ENCODE measurements at regions not wholly inside any gene's neighbourhood (a gene's known extent, or its start where the extent isn't known, plus 50 kb on each side); places are given as distances from the start of the nearest gene placed in this dataset.
"Not testable (repeated sequence)": the region's sequence is repeated elsewhere in the genome, so short reads cannot be mapped to it uniquely, and the experiment has no call there.

DNA sequence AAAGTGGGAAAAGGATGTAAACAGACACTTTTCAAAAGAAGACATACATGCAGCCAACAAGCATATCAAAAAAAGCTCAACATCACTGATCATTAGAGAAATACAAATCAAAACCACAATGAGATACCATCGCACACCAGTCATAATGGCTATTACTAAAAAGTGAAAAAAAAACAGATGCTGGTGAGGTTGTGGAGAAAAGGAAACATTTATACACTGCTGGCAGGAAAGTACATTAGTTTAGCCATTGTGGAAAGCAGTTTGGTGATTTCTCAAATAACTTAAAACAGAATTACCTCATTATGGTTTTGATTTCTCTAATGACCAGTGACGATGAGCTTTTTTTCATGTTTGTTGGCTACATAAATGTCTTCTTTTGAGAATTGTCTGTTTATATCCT is 315.9 kb downstream of the SUCLA2 start:
- H3K4me3 Mint-ChIP-seq, H3K9me3 Mint-ChIP-seq, H3K27ac Mint-ChIP-seq, H3K36me3 Mint-ChIP-seq, H3K27me3 Mint-ChIP-seq, H3K4me1 Mint-ChIP-seq: not testable (repeated sequence)

DNA sequence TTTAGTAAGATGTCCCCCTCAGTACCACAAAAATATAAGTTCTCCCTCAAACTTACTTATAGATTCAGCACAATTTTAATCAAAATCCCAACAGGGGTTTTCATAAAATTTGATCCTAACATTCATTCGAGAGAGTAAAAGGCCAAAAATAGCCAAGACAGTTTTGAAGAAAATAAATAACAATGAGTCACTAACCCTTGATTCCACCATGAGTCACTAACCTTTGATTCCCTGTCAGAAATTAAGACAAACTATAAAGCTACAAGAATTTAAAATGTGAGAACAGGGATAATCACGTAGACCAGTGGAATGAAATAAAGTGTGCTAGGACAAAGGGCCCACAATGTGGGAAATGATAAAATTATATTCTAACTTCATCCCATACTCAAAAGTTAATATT is 320.3 kb downstream of the SUCLA2 start:
- Mint-ChIP-seq H3K9me3 (no peaks in the 10 kb centered on the region), H3K27ac (no peak overlapping the region), H3K4me3 (no peak overlapping the region), H3K36me3 (no peaks in the 10 kb centered on the region), H3K27me3 (peaks cover 3% of the 10 kb centered on the region), H3K4me1 (no peaks in the 10 kb centered on the region)

DNA sequence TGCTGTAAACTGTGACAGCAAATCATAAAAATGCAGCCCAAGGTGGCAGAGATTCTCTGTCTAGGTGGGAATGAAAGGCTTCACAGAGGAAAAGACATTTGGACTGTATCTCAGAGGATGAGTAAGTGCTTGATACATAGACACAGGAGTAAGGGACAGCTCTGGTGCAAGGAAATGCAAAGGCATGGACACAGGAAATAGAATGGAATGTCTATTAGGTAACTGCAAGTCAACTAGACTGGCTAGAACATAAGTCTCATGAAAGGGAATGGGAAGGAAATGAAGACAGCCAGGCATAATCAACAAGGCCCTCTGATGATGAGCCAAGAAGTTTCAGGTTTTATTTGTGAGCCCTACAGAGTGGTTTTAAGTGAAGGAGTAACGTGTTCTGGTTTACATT is 321.7 kb downstream of the SUCLA2 start:
- Mint-ChIP-seq H3K9me3 (no peaks in the 10 kb centered on the region), H3K27ac (no peak overlapping the region), H3K27me3 (peaks cover 3% of the 10 kb centered on the region), H3K36me3 (no peaks in the 10 kb centered on the region), H3K4me1 (no peaks in the 10 kb centered on the region), H3K4me3 (no peak overlapping the region)

GRCh38 chr13:47678201-47678968 is 322.7 kb downstream of the SUCLA2 start:
- peaks cover 3% of the 10 kb centered on the region for H3K27me3 Mint-ChIP-seq
- no peaks in the 10 kb centered on the region for H3K9me3 Mint-ChIP-seq
- H3K4me3 Mint-ChIP-seq = no peak overlapping the region
- H3K4me1 Mint-ChIP-seq = no peaks in the 10 kb centered on the region
- H3K27ac Mint-ChIP-seq = no peak overlapping the region
- H3K36me3 Mint-ChIP-seq = no peaks in the 10 kb centered on the region

GRCh38 chr13:47675871-47676270 is 325.2 kb downstream of the SUCLA2 start:
- Mint-ChIP-seq H3K27ac (no peak overlapping the region), H3K9me3 (no peaks in the 10 kb centered on the region), H3K4me3 (no peak overlapping the region), H3K4me1 (no peaks in the 10 kb centered on the region), H3K27me3 (peaks cover 3% of the 10 kb centered on the region), H3K36me3 (no peaks in the 10 kb centered on the region)

DNA sequence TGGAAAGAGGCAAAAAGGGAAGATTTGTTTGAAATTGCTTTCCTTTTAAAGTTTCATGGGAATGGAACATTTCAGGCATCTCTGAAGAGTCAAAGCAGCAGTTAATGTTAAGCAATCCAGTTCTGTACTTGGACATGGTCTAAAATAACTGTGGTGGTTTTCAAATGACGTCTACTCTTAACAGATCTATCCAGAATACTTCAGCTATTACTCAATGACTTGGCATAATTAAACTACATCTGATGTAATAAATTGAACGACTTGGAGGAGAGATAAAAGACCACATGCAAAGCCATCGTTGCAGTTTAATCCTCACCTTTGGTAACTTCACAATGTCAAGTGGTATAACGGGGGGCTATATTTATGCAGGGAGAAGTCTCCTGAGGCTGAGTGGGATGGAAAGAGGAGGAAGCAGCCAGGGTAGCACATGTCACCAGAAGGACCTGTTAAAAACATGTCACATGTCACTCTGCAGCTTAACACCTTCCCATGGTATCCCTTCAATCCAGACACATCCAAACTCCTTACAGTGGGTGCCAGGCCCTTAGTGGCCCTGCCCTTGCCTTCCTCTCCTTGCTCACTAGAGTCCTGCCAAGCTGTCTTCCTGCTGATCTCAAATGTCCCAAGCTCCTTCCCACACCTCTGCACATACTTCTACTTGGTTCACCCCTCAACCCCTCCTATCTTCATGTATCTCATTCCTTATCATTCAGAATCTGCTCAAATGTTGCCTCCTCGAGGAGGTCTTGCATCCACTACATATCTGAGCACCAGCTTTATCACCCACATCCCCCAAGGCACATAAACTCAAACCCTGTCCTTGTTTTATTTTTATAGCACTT is 327.8 kb downstream of the SUCLA2 start:
- H3K27me3 Mint-ChIP-seq = no peaks in the 10 kb centered on the region
- no peaks in the 10 kb centered on the region for H3K9me3 Mint-ChIP-seq
- H3K27ac Mint-ChIP-seq = no peak overlapping the region
- H3K4me1 Mint-ChIP-seq = no peaks in the 10 kb centered on the region
- H3K36me3 Mint-ChIP-seq = no peaks in the 10 kb centered on the region
- no peak overlapping the region for H3K4me3 Mint-ChIP-seq

DNA sequence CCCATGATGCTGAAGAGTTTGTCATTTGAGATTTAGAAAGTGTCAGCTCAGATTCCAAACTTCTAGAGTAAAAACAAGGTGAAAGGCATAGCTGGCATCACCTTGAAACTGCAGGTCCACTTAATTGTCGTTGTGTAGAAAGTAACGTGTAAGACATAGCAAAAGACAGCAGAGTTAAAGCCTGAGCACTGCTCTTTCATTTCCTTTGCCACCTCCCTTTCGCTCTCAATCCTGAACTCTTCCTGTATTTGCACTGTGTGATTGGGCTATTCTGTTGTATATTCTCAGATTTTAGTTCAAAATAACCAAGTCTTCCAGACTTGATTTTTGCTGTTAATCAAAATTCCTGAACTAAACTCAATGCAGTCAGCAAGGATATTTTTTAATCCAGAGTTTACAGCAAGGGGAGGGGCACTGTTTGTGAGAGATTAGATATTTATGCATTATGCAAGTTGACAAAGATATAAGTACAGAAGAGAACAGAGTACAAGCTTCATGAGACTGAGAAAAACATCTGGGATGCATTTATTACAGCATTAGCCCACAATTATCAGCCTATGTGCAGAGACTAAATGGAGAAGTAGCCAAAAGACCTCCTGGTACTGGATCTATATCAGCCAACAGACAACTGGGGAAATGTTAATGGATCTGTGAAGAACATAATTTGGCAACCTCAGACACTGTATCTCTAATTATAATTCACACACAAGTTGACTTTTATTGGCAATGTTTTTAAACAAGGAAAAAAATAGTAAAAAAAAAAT is 328.6 kb downstream of the SUCLA2 start:
- H3K4me3 Mint-ChIP-seq = no peak overlapping the region
- no peaks in the 10 kb centered on the region for H3K27me3 Mint-ChIP-seq
- no peaks in the 10 kb centered on the region for H3K9me3 Mint-ChIP-seq
- H3K4me1 Mint-ChIP-seq = no peaks in the 10 kb centered on the region
- no peak overlapping the region for H3K27ac Mint-ChIP-seq
- H3K36me3 Mint-ChIP-seq = no peaks in the 10 kb centered on the region

- Mint-ChIP-seq H3K27me3 (no peaks in the 10 kb centered on the region), H3K9me3 (no peaks in the 10 kb centered on the region), H3K4me1 (no peaks in the 10 kb centered on the region), H3K36me3 (no peaks in the 10 kb centered on the region), H3K27ac (no peak overlapping the region), H3K4me3 (no peak overlapping the region)
These were observed 329.3 kb downstream of the SUCLA2 start for GRCh38 chr13:47671776-47672175.

DNA sequence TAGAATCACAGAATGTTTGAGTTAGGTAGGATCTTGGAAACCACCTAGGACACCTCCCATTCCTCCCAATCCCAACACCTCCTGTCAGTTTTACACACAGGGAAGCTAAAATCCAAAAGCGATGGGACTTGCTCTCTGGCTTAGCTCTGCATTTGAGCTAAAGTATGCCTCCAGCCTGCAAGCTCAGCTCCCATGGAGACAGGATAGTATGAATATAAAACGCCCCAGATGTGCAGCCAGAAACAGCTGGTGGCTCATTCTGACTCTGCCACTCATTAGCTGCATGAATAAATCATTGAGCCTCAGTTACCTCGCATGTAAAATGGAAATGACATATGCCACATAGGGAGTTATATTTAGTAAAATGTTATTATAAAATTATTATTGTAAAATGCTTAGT is 336.0 kb downstream of the SUCLA2 start:
- no peaks in the 10 kb centered on the region for H3K9me3 Mint-ChIP-seq
- H3K27ac Mint-ChIP-seq = no peak overlapping the region
- H3K4me3 Mint-ChIP-seq = no peak overlapping the region
- H3K4me1 Mint-ChIP-seq = no peaks in the 10 kb centered on the region
- H3K27me3 Mint-ChIP-seq = peaks cover 2% of the 10 kb centered on the region
- H3K36me3 Mint-ChIP-seq = no peaks in the 10 kb centered on the region

- peaks cover 8% of the 10 kb centered on the region for H3K27me3 Mint-ChIP-seq
- no peaks in the 10 kb centered on the region for H3K4me1 Mint-ChIP-seq
- H3K4me3 Mint-ChIP-seq = no peak overlapping the region
- H3K27ac Mint-ChIP-seq = no peak overlapping the region
- H3K9me3 Mint-ChIP-seq = no peaks in the 10 kb centered on the region
- H3K36me3 Mint-ChIP-seq = no peaks in the 10 kb centered on the region
These were observed 340.0 kb downstream of the SUCLA2 start for GRCh38 chr13:47661076-47661475.

DNA sequence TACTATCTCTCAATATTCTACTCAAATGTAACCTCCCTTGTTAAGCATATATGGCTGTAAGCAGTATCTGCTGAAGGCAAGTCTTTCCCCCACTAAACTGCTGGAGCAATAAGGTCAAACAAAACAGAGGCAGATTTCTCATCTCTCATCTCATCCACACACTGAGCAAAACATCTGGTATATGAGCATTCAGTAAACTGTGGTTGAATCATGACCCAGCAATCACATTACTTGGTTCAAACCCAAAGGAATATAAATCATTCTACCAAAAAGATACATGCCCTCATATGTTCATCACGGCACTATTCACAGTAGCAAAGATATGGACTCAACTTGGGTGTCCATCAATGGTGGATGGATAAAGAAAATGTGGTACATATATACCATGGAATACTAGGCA is 344.4 kb downstream of the SUCLA2 start:
- Mint-ChIP-seq H3K36me3 (no peaks in the 10 kb centered on the region), H3K9me3 (no peaks in the 10 kb centered on the region), H3K27ac (no peak overlapping the region), H3K27me3 (peaks cover 6% of the 10 kb centered on the region), H3K4me1 (no peaks in the 10 kb centered on the region), H3K4me3 (no peak overlapping the region)

DNA sequence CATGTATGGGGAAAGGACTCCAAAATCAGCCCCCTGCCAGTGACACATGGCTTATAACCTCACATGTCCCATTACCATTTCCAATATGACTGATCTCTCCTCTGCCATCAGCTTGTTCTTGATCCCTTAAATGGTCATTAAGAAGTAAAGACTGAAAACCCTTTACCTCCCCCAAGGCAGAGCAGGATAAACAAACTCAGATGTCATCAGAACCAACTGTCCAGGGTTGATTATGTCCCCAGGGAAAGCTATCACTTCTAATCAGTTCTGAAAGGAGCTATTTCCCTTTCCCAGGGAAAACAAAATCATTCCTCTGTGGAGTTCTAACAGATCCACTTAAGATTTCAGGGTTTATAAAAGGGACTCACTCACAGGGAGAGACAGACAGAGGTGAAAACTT is 350.9 kb downstream of the SUCLA2 start:
- Mint-ChIP-seq H3K27ac (no peak overlapping the region), H3K36me3 (no peaks in the 10 kb centered on the region), H3K27me3 (peaks cover 3% of the 10 kb centered on the region), H3K9me3 (no peaks in the 10 kb centered on the region), H3K4me3 (no peak overlapping the region), H3K4me1 (no peaks in the 10 kb centered on the region)

GRCh38 chr13:47647001-47647400 is 354.1 kb downstream of the SUCLA2 start:
- Mint-ChIP-seq H3K4me3 (no peak overlapping the region), H3K27me3 (peaks cover 3% of the 10 kb centered on the region), H3K36me3 (no peaks in the 10 kb centered on the region), H3K9me3 (no peaks in the 10 kb centered on the region), H3K4me1 (no peaks in the 10 kb centered on the region), H3K27ac (no peak overlapping the region)

DNA sequence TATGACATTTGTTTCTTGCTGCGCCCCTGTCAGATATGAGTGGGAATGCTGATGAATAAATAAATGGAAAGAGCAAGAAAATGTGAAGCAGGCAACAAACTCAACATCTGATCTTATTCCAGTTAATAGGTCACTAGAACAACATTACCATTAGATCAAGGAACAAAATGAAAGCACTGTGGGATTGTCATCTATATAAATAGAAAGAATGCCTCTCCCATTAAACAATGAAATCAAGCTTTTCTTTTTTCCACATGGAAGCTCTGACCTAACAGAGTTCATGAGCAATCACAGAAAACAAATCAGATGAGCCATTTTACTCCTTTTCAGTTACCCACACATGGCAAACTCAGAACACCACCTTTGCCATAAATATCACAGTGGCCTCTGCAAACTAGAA is 354.8 kb downstream of the SUCLA2 start:
- Mint-ChIP-seq H3K27ac (no peak overlapping the region), H3K36me3 (no peaks in the 10 kb centered on the region), H3K4me1 (no peaks in the 10 kb centered on the region), H3K27me3 (peaks cover 3% of the 10 kb centered on the region), H3K9me3 (no peaks in the 10 kb centered on the region), H3K4me3 (no peak overlapping the region)

- no peaks in the 10 kb centered on the region for H3K36me3 Mint-ChIP-seq
- H3K4me1 Mint-ChIP-seq = no peaks in the 10 kb centered on the region
- H3K27me3 Mint-ChIP-seq = no peaks in the 10 kb centered on the region
- H3K9me3 Mint-ChIP-seq = peaks cover 3% of the 10 kb centered on the region
- H3K4me3 Mint-ChIP-seq = no peak overlapping the region
- no peak overlapping the region for H3K27ac Mint-ChIP-seq
These were observed 361.2 kb downstream of the SUCLA2 start for GRCh38 chr13:47639738-47640447.
